HepG2 (cell line): ENCODE measurements at regions not wholly inside any gene's neighbourhood (a gene's known extent, or its start where the extent isn't known, plus 50 kb on each side); places are given as distances from the start of the nearest gene placed in this dataset.

Experiments
- ATAC-seq: fragments of 200-7000 bp; cut with Tn5 transposase; 3 replicates; pipeline ENCODE4 v1.9.1; 2020; ENCODE audit warnings: mild to moderate bottlenecking, moderate library complexity
- BruUV-seq: library from RNA; stranded (reverse); fragments of 400-500 nt; replicated peaks from 2 replicates; lab custom pipeline; 2021; lab: Mats Ljungman, UMichigan
- CTCF ChIA-PET: fragments of 300-600 bp; formaldehyde crosslinking; extraction: SDS; loops from one replicate; lab custom pipeline; 2021; ENCODE audit warnings: low total read pairs, inconsistent platforms, low intra/inter-chr PET ratio; lab: Yijun Ruan, JAX
- POLR2A ChIA-PET: fragments of 350-600 bp; sonication (Branson Sonifier 250); formaldehyde crosslinking; loops from one replicate; lab custom pipeline; 2020; ENCODE audit warnings: antibody characterized with exemption, inconsistent platforms; lab: Yijun Ruan, JAX
- DNase-seq: peaks from one replicate; pipeline ENCODE4 v3.0.0-alpha.2; 2015; ENCODE audit warnings: low spot score
- FAIRE-seq: peaks from 3 replicates; lab custom pipeline; 2011; peaks lifted over from hg19 to GRCh38; lab: Jason Lieb, UNC
- H2AFZ ChIP-seq: one replicate; pipeline ENCODE4 v1.6.1; 2011; ENCODE audit warnings: low read length, inconsistent platforms
- H3K27ac ChIP-seq: fragments of 300-600 bp; 3 replicates; pipeline ENCODE4 v1.8.0; 2011; ENCODE audit warnings: mixed run types, mild to moderate bottlenecking, mixed read lengths, low read length, inconsistent platforms; ENCODE audit not compliant: insufficient read depth; ENCODE audit errors: extremely low read length
- H3K27me3 ChIP-seq, 2 experiments: fragments of 200-600 bp in 1 of 2; 2 replicates in 1 of 2; 3 replicates in 1 of 2; pipeline versions ENCODE4 v1.6.0 to v1.8.0; 2011; ENCODE audit warnings: low read length in 2 of 2, mild to moderate bottlenecking in 2 of 2, moderate library complexity in 2 of 2, inconsistent platforms in 1 of 2; ENCODE audit not compliant: insufficient read depth in 2 of 2, control insufficient read depth in 1 of 2
- H3K36me3 ChIP-seq, 2 experiments: fragments of 200-600 bp in 1 of 2; replicated peaks in 1 of 2; 2 replicates in 1 of 2; 3 replicates in 1 of 2; pipeline versions ENCODE4 v1.5.1 to v1.8.0; 2011; ENCODE audit warnings: low read length in 2 of 2, inconsistent platforms in 1 of 2; ENCODE audit not compliant: insufficient read depth in 2 of 2, control insufficient read depth in 1 of 2
- H3K4me1 ChIP-seq: 2 replicates; pipeline ENCODE4 v1.5.1; 2012; ENCODE audit warnings: low read length, inconsistent platforms; ENCODE audit not compliant: insufficient read depth
- H3K4me2 ChIP-seq: 2 replicates; pipeline ENCODE4 v1.6.0; 2011; ENCODE audit warnings: low read depth, low read length, inconsistent platforms
- H3K4me3 ChIP-seq, 3 experiments: fragments of 200-600 bp in 1 of 3; sonication (generic), shearing (Covaris generic) in 1 of 3; replicated peaks in 1 of 3; 2 replicates each; pipeline ENCODE4 v1.5.1; 2011 to 2016; ENCODE audit warnings: low read length in 3 of 3, inconsistent platforms in 2 of 3, low read depth in 2 of 3, mild to moderate bottlenecking in 2 of 3, control low read depth in 1 of 3, mixed read lengths in 1 of 3; ENCODE audit not compliant: insufficient read depth in 1 of 3
- H3K79me2 ChIP-seq: one replicate; pipeline ENCODE4 v1.6.1; 2011; ENCODE audit warnings: low read length, inconsistent platforms; ENCODE audit not compliant: insufficient read depth
- H3K9ac ChIP-seq: 2 replicates; pipeline ENCODE4 v1.6.0; 2011; ENCODE audit warnings: mild to moderate bottlenecking, low read depth, low read length, inconsistent platforms; ENCODE audit not compliant: insufficient read depth
- H3K9me3 ChIP-seq: 2 replicates; pipeline ENCODE4 v1.5.1; 2012; ENCODE audit warnings: mild to moderate bottlenecking, low read length
- H4K20me1 ChIP-seq: 2 replicates; pipeline ENCODE4 v1.6.0; 2011; ENCODE audit warnings: inconsistent platforms, mild to moderate bottlenecking, low read length, moderate library complexity; ENCODE audit not compliant: insufficient read depth
- ADNP ChIP-seq: sonication (generic); formaldehyde crosslinking; IDR thresholded peaks from 2 replicates; pipeline ENCODE4 v1.4.0; 2020; ENCODE audit warnings: missing genetic modification reagents
- ATAD3A ChIP-seq: sonication (generic); formaldehyde crosslinking; IDR thresholded peaks from 2 replicates; pipeline ENCODE4 v1.4.0; 2020; ENCODE audit warnings: missing genetic modification reagents
- BORCS8-MEF2B ChIP-seq: sonication (generic); formaldehyde crosslinking; IDR thresholded peaks from 2 replicates; pipeline ENCODE4 v1.8.0; 2022; ENCODE audit warnings: mild to moderate bottlenecking, missing genetic modification reagents
- EED ChIP-seq: sonication (generic); formaldehyde crosslinking; IDR thresholded peaks from 2 replicates; pipeline ENCODE4 v1.5.0; 2020; ENCODE audit warnings: mild to moderate bottlenecking, missing genetic modification reagents
- HCFC1 ChIP-seq: fragments of 150-350 bp; IDR thresholded peaks from 2 replicates; pipeline ENCODE4 v1.6.1; 2014; ENCODE audit warnings: low read depth, low read length
- HMG20B ChIP-seq: conservative IDR thresholded peaks from 2 replicates; pipeline ENCODE4 v1.6.1; 2016; ENCODE audit warnings: missing genetic modification reagents, missing compliant biosample characterization
- KMT2A ChIP-seq: sonication (generic); formaldehyde crosslinking; IDR thresholded peaks from 2 replicates; pipeline ENCODE4 v1.4.0; 2020; ENCODE audit warnings: missing genetic modification reagents
- MAFF ChIP-seq: IDR thresholded peaks from 2 replicates; pipeline ENCODE4 v1.6.1; 2011; ENCODE audit warnings: low read depth, low read length, improper control_type of control experiment
- MBD4 ChIP-seq: IDR thresholded peaks from 2 replicates; pipeline ENCODE4 v1.6.1; 2012; ENCODE audit warnings: low read length, inconsistent platforms, borderline replicate concordance
- TOPORS ChIP-seq: sonication (generic); formaldehyde crosslinking; IDR thresholded peaks from 2 replicates; pipeline ENCODE4 v1.8.0; 2023; ENCODE audit warnings: mild to moderate bottlenecking, missing genetic modification reagents
- ZBTB7A ChIP-seq: sonication (generic); formaldehyde crosslinking; IDR thresholded peaks from 2 replicates; pipeline ENCODE4 v1.8.0; 2022; ENCODE audit warnings: mild to moderate bottlenecking, missing genetic modification reagents
- ZBTB7B ChIP-seq: sonication (generic); formaldehyde crosslinking; IDR thresholded peaks from 2 replicates; pipeline ENCODE4 v1.4.0; 2020; ENCODE audit warnings: missing genetic modification reagents
- ZSCAN29 ChIP-seq: sonication (generic); formaldehyde crosslinking; conservative IDR thresholded peaks from 2 replicates; pipeline ENCODE4 v1.4.0; 2020; ENCODE audit warnings: mild to moderate bottlenecking, missing genetic modification reagents
- WGBS: methylation state at CpG from one replicate; pipeline ENCODE4 v1.1.6; 2017; ENCODE audit warnings: low lambda C conversion rate; 5-methylcytosine and 5-hydroxymethylcytosine counted together
- in situ Hi-C: cut with HindIII; loops from 2 replicates; pipeline ENCODE4 v1.10.0; 2017; ENCODE audit warnings: low pct_unique_long_range_greater_than_20kb; ENCODE audit not compliant: extremely low pct_ligation_motif_present
- intact Hi-C: fragments of 100-400 bp; cut with micrococcal nuclease; formaldehyde crosslinking; loops from one replicate; pipeline ENCODE4 v1.10.0; 2022; ENCODE audit not compliant: unreplicated experiment
- TF ChIP-seq, protein P1 (sequence below): sonication (generic); formaldehyde crosslinking; IDR thresholded peaks from 2 replicates; pipeline ENCODE4 v1.5.1; 2020; ENCODE audit warnings: missing genetic modification reagents, mild to moderate bottlenecking, borderline replicate concordance
- TF ChIP-seq, protein P2 (sequence below): sonication (generic); formaldehyde crosslinking; IDR thresholded peaks from 2 replicates; pipeline ENCODE4 v1.8.0; 2022; ENCODE audit warnings: missing genetic modification reagents, mild to moderate bottlenecking, moderate library complexity, borderline replicate concordance
- TF ChIP-seq, protein P3 (sequence below): sonication (generic); formaldehyde crosslinking; IDR thresholded peaks from 2 replicates; pipeline ENCODE4 v1.4.0; 2020; ENCODE audit warnings: mild to moderate bottlenecking, missing genetic modification reagents
- TF ChIP-seq, protein P4 (sequence below): IDR thresholded peaks from 2 replicates; pipeline ENCODE4 v1.6.1; 2018; ENCODE audit warnings: missing genetic modification reagents, mild to moderate bottlenecking, missing compliant biosample characterization

DNA sequence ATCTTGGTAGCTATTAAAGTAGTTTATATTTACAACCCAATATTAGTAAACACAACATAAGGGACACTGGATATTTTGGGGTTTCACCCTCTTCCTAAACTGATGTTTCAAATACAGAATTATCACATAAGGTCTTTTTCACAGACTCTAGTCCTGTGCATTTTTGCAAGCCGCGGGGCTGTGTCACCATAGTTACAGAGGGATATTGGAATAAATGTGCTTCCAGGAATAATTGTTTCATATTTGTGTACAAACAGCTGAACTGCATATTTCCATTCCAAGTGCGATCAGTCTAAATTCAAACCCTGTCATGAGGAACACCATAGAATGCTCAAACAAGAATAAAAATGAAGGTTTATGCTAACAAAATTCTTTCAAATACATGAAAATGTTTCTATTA lies 762.5 kb upstream of the ARGLU1 start:
- ATAC-seq, result no peak
- H3K27me3 ChIP-seq, result no peaks in the 10 kb centered on the region
- H2AFZ ChIP-seq, result no peak overlapping the region
- POLR2A ChIA-PET, result no interaction called here
- intact Hi-C loops, result loop anchor here (5.0 kb wide), 1 partner anchor 177 kb away; no protein-coding TSS in a partner anchor
- no peaks in the 10 kb centered on the region for H4K20me1 ChIP-seq
- in situ Hi-C loops, result no loop called here
- no peak overlapping the region for H3K4me3 ChIP-seq
- no peaks in the 10 kb centered on the region for H3K36me3 ChIP-seq
- WGBS, result 51% methylated on average over 3 of the region's 3 CpGs
- H3K27ac ChIP-seq, result no peak overlapping the region
- H3K4me2 ChIP-seq, result no peak overlapping the region
- FAIRE-seq, result no peak
- TF ChIP-seq BORCS8-MEF2B (CRISPR knock-in tag) (no peak), ZBTB7B (CRISPR knock-in tag) (no peak), ZBTB7A (CRISPR knock-in tag) (no peak), HCFC1 (no peak), MBD4 (no peak), ZSCAN29 (CRISPR knock-in tag) (no peak), TOPORS (CRISPR knock-in tag) (no peak), ATAD3A (no peak), EED (CRISPR knock-in tag) (no peak), KMT2A (CRISPR knock-in tag) (no peak), ADNP (CRISPR knock-in tag) (no peak), MAFF (no peak), HMG20B (CRISPR knock-in tag) (no peak)
- TF ChIP-seq, protein P1, sequence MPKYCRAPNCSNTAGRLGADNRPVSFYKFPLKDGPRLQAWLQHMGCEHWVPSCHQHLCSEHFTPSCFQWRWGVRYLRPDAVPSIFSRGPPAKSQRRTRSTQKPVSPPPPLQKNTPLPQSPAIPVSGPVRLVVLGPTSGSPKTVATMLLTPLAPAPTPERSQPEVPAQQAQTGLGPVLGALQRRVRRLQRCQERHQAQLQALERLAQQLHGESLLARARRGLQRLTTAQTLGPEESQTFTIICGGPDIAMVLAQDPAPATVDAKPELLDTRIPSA (CRISPR knock-in tag), result no peak
- TF ChIP-seq, protein P2, sequence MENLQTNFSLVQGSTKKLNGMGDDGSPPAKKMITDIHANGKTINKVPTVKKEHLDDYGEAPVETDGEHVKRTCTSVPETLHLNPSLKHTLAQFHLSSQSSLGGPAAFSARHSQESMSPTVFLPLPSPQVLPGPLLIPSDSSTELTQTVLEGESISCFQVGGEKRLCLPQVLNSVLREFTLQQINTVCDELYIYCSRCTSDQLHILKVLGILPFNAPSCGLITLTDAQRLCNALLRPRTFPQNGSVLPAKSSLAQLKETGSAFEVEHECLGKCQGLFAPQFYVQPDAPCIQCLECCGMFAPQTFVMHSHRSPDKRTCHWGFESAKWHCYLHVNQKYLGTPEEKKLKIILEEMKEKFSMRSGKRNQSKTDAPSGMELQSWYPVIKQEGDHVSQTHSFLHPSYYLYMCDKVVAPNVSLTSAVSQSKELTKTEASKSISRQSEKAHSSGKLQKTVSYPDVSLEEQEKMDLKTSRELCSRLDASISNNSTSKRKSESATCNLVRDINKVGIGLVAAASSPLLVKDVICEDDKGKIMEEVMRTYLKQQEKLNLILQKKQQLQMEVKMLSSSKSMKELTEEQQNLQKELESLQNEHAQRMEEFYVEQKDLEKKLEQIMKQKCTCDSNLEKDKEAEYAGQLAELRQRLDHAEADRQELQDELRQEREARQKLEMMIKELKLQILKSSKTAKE, result no peak
- TF ChIP-seq, protein P3, sequence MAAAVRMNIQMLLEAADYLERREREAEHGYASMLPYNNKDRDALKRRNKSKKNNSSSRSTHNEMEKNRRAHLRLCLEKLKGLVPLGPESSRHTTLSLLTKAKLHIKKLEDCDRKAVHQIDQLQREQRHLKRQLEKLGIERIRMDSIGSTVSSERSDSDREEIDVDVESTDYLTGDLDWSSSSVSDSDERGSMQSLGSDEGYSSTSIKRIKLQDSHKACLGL (CRISPR knock-in tag), result no peak
- TF ChIP-seq, protein P4, sequence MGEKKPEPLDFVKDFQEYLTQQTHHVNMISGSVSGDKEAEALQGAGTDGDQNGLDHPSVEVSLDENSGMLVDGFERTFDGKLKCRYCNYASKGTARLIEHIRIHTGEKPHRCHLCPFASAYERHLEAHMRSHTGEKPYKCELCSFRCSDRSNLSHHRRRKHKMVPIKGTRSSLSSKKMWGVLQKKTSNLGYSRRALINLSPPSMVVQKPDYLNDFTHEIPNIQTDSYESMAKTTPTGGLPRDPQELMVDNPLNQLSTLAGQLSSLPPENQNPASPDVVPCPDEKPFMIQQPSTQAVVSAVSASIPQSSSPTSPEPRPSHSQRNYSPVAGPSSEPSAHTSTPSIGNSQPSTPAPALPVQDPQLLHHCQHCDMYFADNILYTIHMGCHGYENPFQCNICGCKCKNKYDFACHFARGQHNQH (CRISPR knock-in tag), result no peak
- CTCF ChIA-PET, result no interaction called here
- no peaks in the 10 kb centered on the region for H3K79me2 ChIP-seq
- H3K4me1 ChIP-seq, result no peaks in the 10 kb centered on the region
- no TSS peak for BruUV-seq
- H3K9me3 ChIP-seq, result no peaks in the 10 kb centered on the region
- H3K9ac ChIP-seq, result no peak overlapping the region
- no peak for DNase-seq
